GM21825 (cell line): ENCODE measurements at regions not wholly inside any gene's neighbourhood (a gene's known extent, or its start where the extent isn't known, plus 50 kb on each side); places are given as distances from the start of the nearest gene placed in this dataset.

Source experiments
- ATAC-seq: cut with Tn5 transposase; IDR thresholded peaks from one replicate; pipeline ENCODE4 v1.9.1; 2021; ENCODE audit warnings: mild to moderate bottlenecking, moderate library complexity; ENCODE audit not compliant: unreplicated experiment

GRCh38 chr2:204344119-204344518 lies 201.2 kb upstream of the PARD3B start:
- ATAC-seq: no peak

- ATAC-seq: no peak
Measured at GRCh38 chr2:204346906-204347305, 198.4 kb upstream of the PARD3B start.

GRCh38 chr2:204353823-204354222 lies 191.5 kb upstream of the PARD3B start:
- no peak for ATAC-seq

GRCh38 chr2:204354442-204354856 lies 190.8 kb upstream of the PARD3B start:
- no peak for ATAC-seq

- no peak for ATAC-seq
Measured at GRCh38 chr2:204355688-204356087, 189.6 kb upstream of the PARD3B start.

GRCh38 chr2:204356151-204356641 lies 189.1 kb upstream of the PARD3B start:
- ATAC-seq: no peak

GRCh38 chr2:204357286-204357685 lies 188.0 kb upstream of the PARD3B start:
- ATAC-seq: no peak

GRCh38 chr2:204359076-204359475 lies 186.2 kb upstream of the PARD3B start:
- no peak for ATAC-seq

- ATAC-seq: no peak
Measured at GRCh38 chr2:204360218-204361007, 184.9 kb upstream of the PARD3B start.

GRCh38 chr2:204361738-204362137 lies 183.5 kb upstream of the PARD3B start:
- no peak for ATAC-seq

- no peak for ATAC-seq
Measured at GRCh38 chr2:204362581-204362980, 182.7 kb upstream of the PARD3B start.

- no peak for ATAC-seq
Measured at GRCh38 chr2:204363513-204363912, 181.8 kb upstream of the PARD3B start.

- no peak for ATAC-seq
Measured at GRCh38 chr2:204364860-204365535, 180.3 kb upstream of the PARD3B start.

GRCh38 chr2:204365811-204366210 lies 179.5 kb upstream of the PARD3B start:
- ATAC-seq: no peak

- no peak for ATAC-seq
Measured at GRCh38 chr2:204367466-204367865, 177.8 kb upstream of the PARD3B start.

GRCh38 chr2:204370172-204370718 lies 175.0 kb upstream of the PARD3B start:
- ATAC-seq: no peak

- no peak for ATAC-seq
Measured at GRCh38 chr2:204373942-204374341, 171.3 kb upstream of the PARD3B start.

- ATAC-seq: no peak
Measured at GRCh38 chr2:204380141-204380881, 165.0 kb upstream of the PARD3B start.

GRCh38 chr2:204386668-204387067 lies 158.6 kb upstream of the PARD3B start:
- ATAC-seq: no peak

GRCh38 chr2:204389120-204389519 lies 156.2 kb upstream of the PARD3B start:
- no peak for ATAC-seq

GRCh38 chr2:204389856-204390255 lies 155.4 kb upstream of the PARD3B start:
- no peak for ATAC-seq
